ENCODE measurements at regions not wholly inside any gene's neighbourhood (a gene's known extent, or its start where the extent isn't known, plus 50 kb on each side); places are given as distances from the start of the nearest gene placed in this dataset.

GRCh38 chr16:9417898-9418297 is 326.5 kb downstream of the HAPSTR1 start:
- H3K27ac ChIP-seq: no peak overlapping the region
- TF ChIP-seq, protein P1, sequence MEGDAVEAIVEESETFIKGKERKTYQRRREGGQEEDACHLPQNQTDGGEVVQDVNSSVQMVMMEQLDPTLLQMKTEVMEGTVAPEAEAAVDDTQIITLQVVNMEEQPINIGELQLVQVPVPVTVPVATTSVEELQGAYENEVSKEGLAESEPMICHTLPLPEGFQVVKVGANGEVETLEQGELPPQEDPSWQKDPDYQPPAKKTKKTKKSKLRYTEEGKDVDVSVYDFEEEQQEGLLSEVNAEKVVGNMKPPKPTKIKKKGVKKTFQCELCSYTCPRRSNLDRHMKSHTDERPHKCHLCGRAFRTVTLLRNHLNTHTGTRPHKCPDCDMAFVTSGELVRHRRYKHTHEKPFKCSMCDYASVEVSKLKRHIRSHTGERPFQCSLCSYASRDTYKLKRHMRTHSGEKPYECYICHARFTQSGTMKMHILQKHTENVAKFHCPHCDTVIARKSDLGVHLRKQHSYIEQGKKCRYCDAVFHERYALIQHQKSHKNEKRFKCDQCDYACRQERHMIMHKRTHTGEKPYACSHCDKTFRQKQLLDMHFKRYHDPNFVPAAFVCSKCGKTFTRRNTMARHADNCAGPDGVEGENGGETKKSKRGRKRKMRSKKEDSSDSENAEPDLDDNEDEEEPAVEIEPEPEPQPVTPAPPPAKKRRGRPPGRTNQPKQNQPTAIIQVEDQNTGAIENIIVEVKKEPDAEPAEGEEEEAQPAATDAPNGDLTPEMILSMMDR (conservative IDR thresholded peaks at IDR 0.05; ENCODE audit: low read depth): no peak
- POLR2A ChIA-PET (ENCODE audit: low non-redundant PET): no interaction called here
- no peak for DNase-seq (ENCODE audit: low spot score)
- CTCF ChIA-PET: no interaction called here

- ChIA-PET CTCF (no interaction called here), POLR2A (ENCODE audit: low non-redundant PET) (no interaction called here)
- TF ChIP-seq, protein P1 (conservative IDR thresholded peaks at IDR 0.05; ENCODE audit: low read depth): no peak
These were observed 327.7 kb downstream of the HAPSTR1 start for GRCh38 chr16:9419161-9419560.

GRCh38 chr16:9422762-9423513 is 331.5 kb downstream of the HAPSTR1 start:
- ChIA-PET POLR2A (ENCODE audit: low non-redundant PET) (no interaction called here), CTCF (no interaction called here)
- DNase-seq (ENCODE audit: low spot score): no peak
- H3K27ac ChIP-seq: no peak overlapping the region
- TF ChIP-seq, protein P1 (conservative IDR thresholded peaks at IDR 0.05; ENCODE audit: low read depth): no peak

More at GRCh38 chr16:9419161-9419560, 327.7 kb downstream of the HAPSTR1 start:
- no peak overlapping the region for H3K27ac ChIP-seq
- DNase-seq (ENCODE audit: low spot score): no peak

- no peak overlapping the region for H3K27ac ChIP-seq
- TF ChIP-seq, protein P1 (conservative IDR thresholded peaks at IDR 0.05; ENCODE audit: low read depth): no peak
- no peak for DNase-seq (ENCODE audit: low spot score)
- ChIA-PET CTCF (no interaction called here), POLR2A (ENCODE audit: low non-redundant PET) (no interaction called here)
These were observed 333.8 kb downstream of the HAPSTR1 start for GRCh38 chr16:9425236-9425635.

DNA sequence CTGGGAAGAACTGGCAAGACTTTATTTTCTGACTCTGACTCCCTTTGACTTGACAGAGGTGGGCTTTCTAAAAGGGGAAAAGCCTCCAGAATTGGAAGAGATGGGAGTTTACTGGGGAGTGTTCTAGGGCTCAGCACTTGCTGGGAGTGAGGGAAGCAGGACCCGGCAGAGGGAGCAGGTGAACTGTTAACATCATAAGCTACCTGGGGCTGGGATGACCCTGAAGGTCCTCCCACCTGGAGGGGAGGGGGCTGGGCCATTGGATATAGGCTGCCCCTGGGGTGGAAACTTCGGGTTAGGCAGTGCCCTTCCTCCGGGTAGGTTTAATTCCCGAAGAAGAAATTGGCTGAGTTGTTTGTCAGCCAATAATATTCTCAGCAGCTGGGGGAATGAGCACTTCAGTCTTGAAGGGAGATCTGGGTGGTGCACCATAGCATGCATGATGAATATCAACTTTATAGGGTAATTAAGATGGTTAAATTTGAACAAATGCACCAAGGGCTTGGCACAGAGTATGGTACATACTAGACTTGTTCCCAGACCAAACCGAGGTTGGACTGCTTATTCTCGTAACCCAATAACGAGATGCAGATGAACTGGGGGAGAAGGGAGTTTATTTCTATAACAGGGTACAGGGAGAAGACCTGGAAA is 337.0 kb downstream of the HAPSTR1 start:
- CTCF ChIA-PET: interaction anchor here (0.6 kb wide), 1 partner anchor 223 kb away, joined by 3 read pairs; no protein-coding TSS in a partner anchor
- no peak for DNase-seq (ENCODE audit: low spot score)
- TF ChIP-seq, protein P1 (conservative IDR thresholded peaks at IDR 0.05; ENCODE audit: low read depth): no peak
- H3K27ac ChIP-seq: no peak overlapping the region
- POLR2A ChIA-PET (ENCODE audit: low non-redundant PET): no interaction called here

GRCh38 chr16:9429646-9430330 is 338.3 kb downstream of the HAPSTR1 start:
- H3K27ac ChIP-seq: no peak overlapping the region
- POLR2A ChIA-PET (ENCODE audit: low non-redundant PET): no interaction called here
- CTCF ChIA-PET: no interaction called here
- DNase-seq (ENCODE audit: low spot score): no peak
- TF ChIP-seq, protein P1 (conservative IDR thresholded peaks at IDR 0.05; ENCODE audit: low read depth): no peak
